Lower leg skin (tissue), 4 donors: ENCODE measurements at regions not wholly inside any gene's neighbourhood (a gene's known extent, or its start where the extent isn't known, plus 50 kb on each side); places are given as distances from the start of the nearest gene placed in this dataset.

Source experiments
- DNase-seq, 2 donors: peaks; one replicate each; pipeline ENCODE4 v3.0.0-alpha.2; 2019; ENCODE audit warnings: low spot score in 2 of 2
- H3K4me3 ChIP-seq: fragments of 200-600 bp; sonication (generic); 2 replicates; pipeline ENCODE4 v1.5.1; 2017; ENCODE audit warnings: mild to moderate bottlenecking, low read depth; ENCODE audit not compliant: poor library complexity, severe bottlenecking
- POLR2A ChIP-seq, 2 donors: fragments of 450-650 bp; IDR thresholded peaks; one replicate each; pipeline ENCODE4 v1.6.1; 2016 to 2017; ENCODE audit warnings: antibody characterized with exemption in 2 of 2, mild to moderate bottlenecking in 1 of 2, moderate library complexity in 1 of 2
- WGBS, 2 donors: methylation state at CpG; one replicate each; pipeline ENCODE4 v1.1.5; 2018; 5-methylcytosine and 5-hydroxymethylcytosine counted together
- intact Hi-C: fragments of 100-400 bp; cut with DNase I; formaldehyde crosslinking; loops from one replicate; pipeline ENCODE4 v1.15.0; 2023; ENCODE audit warnings: low total_unique reads
- TF ChIP-seq, protein P1 (sequence below), 3 donors: fragments of 450-650 bp; IDR thresholded peaks; one replicate each; pipeline ENCODE4 v1.5.1; 2016; ENCODE audit warnings: antibody characterized with exemption in 3 of 3, mild to moderate bottlenecking in 3 of 3, moderate library complexity in 2 of 3

DNA sequence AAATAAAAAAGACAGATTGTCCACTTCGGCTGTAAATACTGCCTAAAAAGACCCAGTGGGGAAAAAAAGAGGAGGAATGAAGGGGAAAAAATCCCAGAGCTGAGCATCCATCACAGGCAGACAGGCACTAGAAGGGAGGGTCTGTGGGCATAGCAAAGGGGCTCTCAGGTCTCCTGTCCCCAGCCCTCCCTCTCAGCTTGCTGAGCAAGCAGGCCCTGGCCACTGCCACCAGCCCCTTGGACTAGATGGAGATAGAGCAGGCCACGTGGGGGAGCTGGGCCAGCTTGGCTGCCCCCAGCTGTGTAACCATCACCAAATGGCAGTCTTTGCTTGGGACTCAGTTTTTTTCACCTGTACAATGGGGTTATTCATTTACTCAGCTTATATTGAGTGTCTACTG, 141.6 kb upstream of the UNC5B start:
- WGBS, 2 donors, result 77 to 80% methylated on average over 2 of the region's 2 CpGs
- TF ChIP-seq, protein P1, sequence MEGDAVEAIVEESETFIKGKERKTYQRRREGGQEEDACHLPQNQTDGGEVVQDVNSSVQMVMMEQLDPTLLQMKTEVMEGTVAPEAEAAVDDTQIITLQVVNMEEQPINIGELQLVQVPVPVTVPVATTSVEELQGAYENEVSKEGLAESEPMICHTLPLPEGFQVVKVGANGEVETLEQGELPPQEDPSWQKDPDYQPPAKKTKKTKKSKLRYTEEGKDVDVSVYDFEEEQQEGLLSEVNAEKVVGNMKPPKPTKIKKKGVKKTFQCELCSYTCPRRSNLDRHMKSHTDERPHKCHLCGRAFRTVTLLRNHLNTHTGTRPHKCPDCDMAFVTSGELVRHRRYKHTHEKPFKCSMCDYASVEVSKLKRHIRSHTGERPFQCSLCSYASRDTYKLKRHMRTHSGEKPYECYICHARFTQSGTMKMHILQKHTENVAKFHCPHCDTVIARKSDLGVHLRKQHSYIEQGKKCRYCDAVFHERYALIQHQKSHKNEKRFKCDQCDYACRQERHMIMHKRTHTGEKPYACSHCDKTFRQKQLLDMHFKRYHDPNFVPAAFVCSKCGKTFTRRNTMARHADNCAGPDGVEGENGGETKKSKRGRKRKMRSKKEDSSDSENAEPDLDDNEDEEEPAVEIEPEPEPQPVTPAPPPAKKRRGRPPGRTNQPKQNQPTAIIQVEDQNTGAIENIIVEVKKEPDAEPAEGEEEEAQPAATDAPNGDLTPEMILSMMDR (IDR thresholded peaks at IDR 0.05), result no peak
- no peak for TF ChIP-seq POLR2A (IDR thresholded peaks at IDR 0.05)
- DNase-seq, result no peak
- intact Hi-C loops, result no loop called here
- H3K4me3 ChIP-seq, result no peak overlapping the region

DNA sequence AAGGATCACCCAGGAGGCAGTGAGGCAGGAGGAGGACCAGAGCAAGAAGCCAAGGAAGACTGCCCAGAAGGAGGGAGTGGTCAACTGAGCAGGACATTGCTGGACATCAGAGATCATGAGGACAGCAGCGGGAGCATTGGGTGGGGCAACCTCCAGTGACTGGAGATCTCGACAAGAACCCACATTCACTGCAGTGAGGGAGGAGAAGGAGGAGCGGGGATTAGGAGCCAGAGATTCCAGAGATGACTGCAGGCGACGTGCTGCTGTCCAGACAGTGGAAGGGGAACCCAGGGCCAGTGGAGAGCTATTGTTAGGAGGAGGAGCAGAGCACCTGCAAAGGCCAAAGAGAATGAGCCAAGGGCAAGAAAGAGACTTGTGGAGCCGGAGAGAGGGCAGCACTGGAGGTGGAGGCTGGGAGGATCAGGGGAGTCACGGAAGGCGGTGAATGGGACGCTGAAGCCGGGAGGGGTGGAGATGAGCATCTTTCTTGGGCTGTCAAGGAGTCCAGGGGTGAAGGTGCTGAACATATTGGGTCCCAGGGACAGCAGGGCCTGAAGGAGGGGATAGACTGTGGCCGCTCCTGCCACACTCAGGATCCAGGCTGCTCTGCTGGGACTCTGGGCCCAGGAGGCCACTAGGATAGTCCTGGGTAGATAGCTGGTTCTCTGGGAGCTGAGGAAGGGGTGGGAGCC, 140.1 kb upstream of the UNC5B start:
- 82 to 84% methylated on average over 11 of the region's 11 CpGs for WGBS, 2 donors
- no peak overlapping the region for H3K4me3 ChIP-seq
- intact Hi-C loops, result no loop called here
- DNase-seq, result no peak
- no peak for TF ChIP-seq POLR2A (IDR thresholded peaks at IDR 0.05)
- TF ChIP-seq, protein P1 (IDR thresholded peaks at IDR 0.05), result no peak

DNA sequence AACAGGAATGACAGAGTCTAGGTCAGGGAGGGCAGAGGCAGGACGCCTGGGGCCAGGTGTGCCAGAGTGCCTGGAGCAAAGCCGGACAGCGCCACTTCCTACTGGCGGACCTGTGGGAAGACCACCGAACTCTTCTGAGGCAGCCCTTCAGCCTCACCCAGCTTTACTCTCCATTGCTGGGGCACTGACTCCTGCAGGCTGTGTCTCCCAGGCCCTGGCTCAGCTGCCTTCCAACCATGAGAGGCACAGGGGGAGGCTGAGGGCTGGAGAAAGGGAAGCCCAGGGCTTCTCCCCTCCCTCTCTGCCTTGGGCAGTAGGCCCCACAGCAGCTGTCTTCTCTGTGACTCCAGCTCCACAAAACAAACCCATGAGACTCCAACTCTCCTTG, 139.6 kb upstream of the UNC5B start:
- no peak overlapping the region for H3K4me3 ChIP-seq
- no peak for DNase-seq
- 84 to 95% methylated on average over 5 of the region's 5 CpGs for WGBS, 2 donors
- intact Hi-C loops, result no loop called here
- TF ChIP-seq, protein P1 (IDR thresholded peaks at IDR 0.05), result no peak
- no peak for TF ChIP-seq POLR2A (IDR thresholded peaks at IDR 0.05)

DNA sequence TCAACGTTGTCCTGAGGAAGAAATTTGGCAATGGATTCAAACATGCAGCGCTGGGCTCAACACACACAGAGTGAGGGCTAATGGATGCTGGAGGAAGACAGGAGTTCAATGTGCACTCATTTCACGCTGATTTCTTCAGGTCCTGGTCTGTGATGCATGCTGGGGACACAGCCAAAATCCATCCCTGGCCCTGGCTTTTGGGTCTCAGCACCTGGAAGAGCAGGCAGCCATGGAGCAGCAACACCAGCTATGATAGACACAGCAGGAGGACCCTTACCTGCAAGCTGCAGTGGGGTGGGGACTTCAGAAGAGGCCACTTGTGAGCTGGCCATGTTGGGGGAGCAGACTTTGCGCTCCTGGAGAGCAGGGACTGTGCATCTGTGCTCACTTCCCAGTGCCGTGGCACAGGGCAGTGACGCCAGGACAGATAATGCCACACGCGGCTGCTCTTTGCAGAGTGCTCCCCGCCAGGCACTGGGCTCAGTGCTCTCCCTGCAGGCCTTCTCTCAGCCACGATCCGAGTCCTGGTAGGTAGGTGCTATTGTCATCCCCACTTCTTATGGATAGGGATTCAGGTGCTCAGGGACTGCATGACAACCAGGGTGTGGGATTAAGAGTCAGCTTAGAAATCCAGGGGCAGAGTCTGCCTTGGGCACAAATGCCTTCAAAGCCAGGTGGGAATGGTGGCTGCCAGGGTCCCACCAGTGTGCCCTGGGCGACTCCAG, 138.8 kb upstream of the UNC5B start:
- WGBS, 2 donors, result 79 to 84% methylated on average over 12 of the region's 12 CpGs
- DNase-seq, result peak in 1 of 2 donors; percentile 56
- no peak overlapping the region for H3K4me3 ChIP-seq
- TF ChIP-seq, protein P1 (IDR thresholded peaks at IDR 0.05), result no peak
- TF ChIP-seq POLR2A (IDR thresholded peaks at IDR 0.05), result no peak
- intact Hi-C loops, result no loop called here

DNA sequence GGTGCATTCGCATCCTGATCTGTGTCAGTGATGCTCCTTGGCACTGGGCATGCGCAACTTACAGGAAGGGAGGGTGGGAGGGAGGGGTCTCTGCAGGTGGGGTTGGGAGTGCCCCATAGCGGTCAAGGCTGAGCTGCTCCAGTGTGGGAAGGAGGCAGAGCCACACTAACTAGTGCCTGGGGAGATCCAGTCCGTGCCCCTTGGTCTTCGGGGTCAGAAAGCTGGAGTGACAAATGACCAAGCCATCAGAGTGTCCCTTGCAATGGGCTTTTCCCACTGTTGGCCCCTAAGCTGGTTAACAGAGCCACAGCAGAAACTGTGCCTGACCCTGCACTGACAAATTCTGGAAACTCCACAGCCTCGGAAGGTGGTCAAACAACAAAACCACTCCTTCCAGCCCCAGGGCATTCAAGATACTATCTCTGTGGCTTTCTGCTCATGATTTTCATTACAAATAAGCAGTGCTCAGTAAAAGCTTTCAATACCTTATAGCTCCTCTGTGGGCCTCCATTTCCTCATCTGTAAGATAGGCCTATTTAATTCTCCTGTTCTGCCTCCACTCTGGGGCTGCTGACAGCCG, 138.1 kb upstream of the UNC5B start:
- H3K4me3 ChIP-seq, result no peak overlapping the region
- intact Hi-C loops, result no loop called here
- TF ChIP-seq, protein P1 (IDR thresholded peaks at IDR 0.05), result no peak
- TF ChIP-seq POLR2A (IDR thresholded peaks at IDR 0.05), result no peak
- peak in 1 of 2 donors; percentile 65 for DNase-seq
- 68 to 71% methylated on average over 7 of the region's 7 CpGs for WGBS, 2 donors
